GM21825 (cell line): ENCODE measurements at regions not wholly inside any gene's neighbourhood (a gene's known extent, or its start where the extent isn't known, plus 50 kb on each side); places are given as distances from the start of the nearest gene placed in this dataset.
"Not testable (repeated sequence)": the region's sequence is repeated elsewhere in the genome, so short reads cannot be mapped to it uniquely, and the experiment has no call there.

Source experiments
- ATAC-seq: cut with Tn5 transposase; IDR thresholded peaks from one replicate; pipeline ENCODE4 v1.9.1; 2021; ENCODE audit warnings: mild to moderate bottlenecking, moderate library complexity; ENCODE audit not compliant: unreplicated experiment

DNA sequence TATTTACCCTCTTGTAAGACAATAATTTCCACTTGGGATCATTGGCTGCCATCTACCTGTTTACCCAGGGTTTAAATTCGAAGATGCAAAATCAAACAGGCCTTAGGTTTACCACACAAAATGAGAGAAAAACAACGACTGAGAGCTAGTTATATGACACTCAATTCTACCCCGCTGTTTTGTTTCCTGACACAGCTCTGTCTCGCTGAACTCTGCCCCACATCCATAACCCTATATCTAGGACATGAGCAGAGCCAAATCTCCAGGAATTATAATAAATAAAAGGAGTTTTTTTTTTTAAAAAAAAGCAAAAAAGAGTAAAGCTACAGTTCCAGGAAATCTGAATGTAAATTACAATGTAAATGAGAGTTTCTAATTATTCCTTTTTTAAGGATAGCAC is 165.4 kb upstream of the NR2F2 start:
- no peak for ATAC-seq

DNA sequence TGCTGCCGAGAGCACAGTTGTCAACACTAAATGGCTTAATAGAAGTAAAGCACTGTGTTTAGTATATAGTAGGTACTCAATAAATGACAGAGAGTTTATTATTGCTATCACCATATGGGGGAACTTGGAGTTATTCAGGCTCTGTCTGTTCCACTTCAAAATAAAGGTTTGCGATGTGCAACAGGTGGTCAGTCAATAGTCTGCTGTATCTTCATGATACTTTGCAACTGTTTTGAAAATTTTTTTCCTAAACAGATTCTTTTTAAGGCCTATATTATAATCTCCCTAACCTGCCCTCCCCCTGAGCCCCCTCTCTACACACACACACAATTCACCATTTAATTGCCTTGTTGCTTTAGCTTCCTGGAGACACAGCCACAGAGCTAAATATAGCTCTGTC is 164.7 kb upstream of the NR2F2 start:
- no peak for ATAC-seq

DNA sequence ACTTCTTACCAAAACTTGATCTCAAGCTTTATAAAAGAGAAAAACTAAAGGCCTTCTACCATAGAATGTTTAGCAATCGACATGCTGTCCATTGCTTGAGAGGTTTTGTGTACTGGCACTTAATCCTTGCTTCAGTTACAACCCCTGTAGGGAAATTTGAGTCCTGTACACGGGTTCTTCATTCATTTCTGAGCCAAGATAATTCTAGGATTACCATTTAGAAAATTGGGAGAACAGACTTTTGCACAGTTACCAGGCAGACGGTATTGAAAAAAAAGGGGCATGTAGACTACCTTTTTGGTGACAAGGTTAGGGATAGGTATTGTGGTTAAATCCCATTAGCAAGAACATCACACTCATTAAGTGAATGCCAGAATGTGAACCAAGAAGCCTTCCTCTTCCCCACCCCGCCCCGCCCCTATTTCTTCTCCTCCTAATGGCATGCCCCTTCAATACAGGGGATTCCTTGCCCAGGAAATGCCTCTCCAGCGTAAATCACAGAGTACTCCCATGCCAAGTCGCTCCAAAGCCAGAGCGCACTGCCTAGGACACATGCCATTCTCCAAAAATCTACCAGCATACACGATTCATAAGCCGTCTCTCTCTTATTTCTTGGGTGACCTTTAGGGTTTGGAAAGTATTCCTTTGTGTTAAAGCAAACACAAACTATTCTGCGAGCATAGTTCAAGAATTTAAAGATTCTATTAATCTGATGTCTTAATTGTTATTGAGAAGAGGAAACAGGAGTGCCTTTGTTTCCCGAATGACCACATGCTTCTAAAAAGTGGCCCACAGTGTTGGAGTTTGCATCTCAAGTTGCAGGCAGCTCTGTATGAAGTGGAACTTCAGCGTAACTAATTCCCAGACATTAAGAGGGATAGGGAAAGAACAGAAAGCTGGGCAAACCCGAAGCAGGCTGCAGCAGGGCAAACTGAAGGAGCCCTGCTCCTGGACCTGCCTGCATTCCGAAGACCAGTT is 164.0 kb upstream of the NR2F2 start:
- no peak for ATAC-seq

DNA sequence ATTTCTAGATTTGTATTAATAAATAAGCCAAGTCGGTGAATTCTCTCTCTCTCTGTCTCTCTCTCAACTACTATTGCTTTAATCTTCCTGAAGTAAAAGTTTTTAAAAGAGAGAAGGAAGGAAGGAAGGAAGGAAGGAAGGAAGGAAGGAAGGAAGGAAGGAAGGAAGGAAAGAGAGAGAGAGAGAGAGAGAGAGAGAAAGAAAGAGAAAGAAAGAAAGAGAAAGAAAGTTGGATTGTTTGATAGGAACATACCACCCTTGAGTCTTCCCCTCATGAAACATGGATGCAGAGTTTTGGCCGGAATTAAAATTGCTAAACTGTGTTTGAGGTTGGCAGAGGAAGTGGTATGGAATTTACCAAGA is 159.9 kb upstream of the NR2F2 start:
- ATAC-seq, result not testable (repeated sequence)

DNA sequence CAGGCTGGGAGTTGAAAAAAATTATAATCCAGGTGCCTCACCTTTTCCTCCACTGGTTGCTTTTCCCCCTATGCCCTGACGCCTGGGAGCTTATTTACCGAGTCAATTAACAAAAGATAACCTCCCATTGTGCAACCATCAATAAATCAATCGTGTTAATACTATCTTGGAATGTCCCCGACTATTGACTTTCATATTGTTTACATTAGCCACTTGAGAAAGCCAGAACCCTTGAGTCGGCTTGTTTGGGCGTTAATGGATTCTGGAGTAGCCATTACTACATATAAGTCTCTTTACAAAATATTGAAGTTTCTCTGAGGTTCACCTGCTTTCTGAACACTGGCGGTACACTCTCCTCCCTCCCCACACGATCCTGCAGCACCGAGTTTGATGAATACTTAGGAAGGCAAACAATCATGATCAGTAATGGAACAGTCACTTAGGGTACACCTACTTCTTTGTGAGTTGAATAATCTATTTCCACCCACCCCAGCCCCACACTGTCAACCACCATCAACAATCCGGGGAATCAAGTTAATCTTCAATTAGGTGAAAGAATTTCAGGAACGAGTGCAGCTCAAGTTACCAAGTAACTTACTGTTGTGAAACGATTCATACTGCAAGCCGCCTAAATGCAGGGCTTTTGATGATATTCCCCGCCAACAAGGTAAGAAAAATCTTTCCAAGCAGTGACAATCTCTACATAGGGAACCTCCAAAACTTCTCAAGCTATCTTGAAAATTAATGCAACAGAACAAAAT is 159.3 kb upstream of the NR2F2 start:
- ATAC-seq, result no peak

DNA sequence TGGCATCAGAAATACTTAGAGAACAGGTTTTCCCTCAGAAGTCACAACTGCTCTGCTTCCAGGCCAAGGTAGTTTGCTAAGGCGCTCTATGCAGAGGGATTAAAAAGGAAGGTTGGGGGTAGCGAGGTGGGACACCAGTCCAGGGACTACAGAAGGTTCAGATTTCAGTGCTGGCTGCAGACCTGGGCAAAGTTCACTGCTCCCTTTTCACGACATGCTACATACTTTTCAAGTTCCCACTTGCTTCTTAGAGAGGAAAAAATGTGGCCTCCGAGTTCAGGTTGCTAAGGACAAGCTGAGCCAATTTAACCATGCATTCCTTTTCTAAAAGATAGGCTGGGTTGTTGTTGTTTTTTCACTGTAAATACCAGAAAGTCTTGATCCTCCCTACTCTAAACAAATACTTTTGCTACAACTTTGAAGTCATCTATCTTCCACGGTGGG is 158.6 kb upstream of the NR2F2 start:
- no peak for ATAC-seq

DNA sequence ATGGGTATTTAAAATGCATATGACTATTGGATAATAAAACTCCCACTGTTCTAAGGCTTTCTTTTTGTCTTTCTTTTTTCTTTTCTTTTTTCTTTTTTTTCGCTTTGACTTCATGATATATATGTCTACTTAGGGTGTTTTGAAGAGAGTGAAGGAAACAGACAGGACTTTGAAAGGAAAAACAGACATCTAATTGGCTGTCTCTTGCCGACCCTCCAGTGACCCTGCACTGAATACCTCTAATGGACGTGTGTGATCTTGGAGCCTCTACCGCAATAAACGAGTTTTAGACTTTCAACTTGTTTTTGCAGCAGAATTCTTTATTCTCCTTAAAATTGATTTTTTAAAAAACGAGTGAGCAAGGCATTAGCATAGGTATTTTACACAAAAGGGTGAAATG is 158.1 kb upstream of the NR2F2 start:
- no peak for ATAC-seq

DNA sequence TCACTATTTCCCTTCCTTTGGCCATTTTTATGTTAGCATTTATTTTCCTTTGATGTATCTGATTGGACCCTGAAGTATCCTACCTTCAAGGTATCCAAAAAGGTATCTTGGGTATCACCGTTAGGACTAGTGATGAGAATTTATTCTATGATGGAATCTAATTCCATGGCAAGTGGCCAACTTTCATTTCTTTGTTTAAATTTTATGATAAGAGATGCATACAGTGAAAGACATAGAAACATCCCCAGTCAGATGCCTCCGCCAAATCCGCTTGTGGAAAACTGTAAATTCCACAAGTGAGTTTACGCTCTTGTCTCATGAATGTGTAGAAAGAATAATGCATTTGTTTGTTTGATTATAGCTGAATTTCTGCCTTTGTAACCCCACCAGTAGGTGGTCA is 153.7 kb upstream of the NR2F2 start:
- ATAC-seq, result no peak

DNA sequence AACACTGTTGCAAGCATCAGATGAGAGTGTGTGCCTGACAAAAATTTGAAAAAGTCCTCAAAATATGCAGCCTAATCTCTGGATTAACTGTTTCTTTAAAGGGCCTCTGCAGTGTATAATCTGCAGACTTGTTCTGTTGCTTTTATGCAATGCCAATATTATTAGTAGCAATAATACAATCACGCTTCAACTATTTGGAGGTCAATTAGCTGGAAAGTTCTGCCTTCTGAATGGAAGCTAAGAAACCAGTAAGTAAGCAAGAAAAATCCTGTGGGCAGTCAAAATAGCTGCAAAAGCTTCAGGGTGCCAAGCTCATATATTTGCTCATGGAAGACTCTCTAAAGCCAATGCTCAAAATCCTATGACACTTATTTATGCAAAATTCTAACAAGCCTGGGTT is 153.2 kb upstream of the NR2F2 start:
- ATAC-seq, result no peak

DNA sequence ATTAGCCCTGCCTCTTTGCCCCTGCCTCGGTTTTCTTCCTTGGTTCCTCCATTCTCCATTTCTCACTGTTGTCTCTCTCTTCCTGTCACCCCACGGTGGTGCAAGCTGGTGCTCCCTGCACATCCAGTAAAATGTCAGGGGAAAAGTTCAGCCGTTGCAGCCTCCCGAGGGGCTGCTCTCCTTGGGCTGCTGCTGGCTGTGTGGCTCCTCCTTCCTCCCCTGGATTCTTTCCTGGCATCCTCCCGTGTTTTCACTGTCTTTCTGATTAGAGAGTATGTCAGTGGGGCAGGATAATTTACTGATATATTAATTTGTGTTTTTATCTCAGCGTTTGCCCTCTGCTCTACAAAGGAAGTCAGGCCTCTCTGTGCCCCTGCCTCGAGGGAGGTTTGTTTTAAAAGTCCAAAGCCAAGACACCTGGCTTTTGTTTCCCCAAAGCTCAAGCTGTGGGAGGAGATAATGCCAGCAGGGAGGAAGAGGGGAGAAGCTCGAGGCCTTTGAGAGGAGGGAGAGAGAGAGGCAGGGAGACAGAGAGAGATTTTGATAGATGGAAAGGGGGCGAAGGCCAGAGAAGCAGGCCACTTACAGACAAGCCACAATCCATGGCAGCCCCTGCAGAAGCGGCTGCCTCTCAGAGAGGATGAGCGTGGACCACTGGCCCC is 150.3 kb upstream of the NR2F2 start:
- no peak for ATAC-seq

DNA sequence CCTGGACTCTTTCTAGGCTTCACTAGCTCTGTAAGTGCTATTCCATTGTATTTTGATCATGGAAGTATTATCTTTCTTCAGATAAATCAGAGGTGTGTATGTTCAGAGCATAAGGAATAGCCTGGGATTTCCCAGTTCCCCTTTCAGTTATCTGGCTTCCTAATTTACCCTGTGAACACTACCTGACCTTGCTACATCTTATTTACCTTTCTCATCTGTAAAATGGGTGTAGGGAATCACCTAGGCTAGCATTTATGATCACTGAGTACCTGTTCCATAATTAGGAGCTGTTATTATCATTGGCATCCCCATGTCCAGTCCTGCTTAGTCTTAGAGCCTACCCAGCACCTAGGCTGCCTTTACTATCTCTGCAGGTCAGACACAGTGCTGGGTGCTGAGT is 149.3 kb upstream of the NR2F2 start:
- ATAC-seq, result no peak

DNA sequence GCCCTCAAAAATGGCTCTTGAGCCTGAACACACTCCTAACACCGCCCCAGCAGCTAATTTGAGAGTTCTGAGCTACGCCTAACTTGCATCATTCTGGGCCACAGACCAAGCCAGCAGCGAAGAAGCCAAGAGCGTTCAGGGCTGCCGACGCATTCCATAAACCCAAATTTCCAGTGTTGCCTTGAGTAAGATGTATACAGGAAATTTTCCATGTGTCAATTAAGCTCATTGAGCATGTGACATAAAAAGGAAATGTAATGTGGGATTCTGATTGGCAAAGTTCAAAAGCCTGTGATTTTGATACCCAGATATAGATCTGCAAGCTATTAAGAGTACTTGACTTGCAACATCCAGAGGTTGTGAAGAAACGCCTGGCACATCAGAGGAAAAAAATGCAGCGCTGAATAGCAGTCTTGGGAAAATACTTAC is 148.6 kb upstream of the NR2F2 start:
- no peak for ATAC-seq

DNA sequence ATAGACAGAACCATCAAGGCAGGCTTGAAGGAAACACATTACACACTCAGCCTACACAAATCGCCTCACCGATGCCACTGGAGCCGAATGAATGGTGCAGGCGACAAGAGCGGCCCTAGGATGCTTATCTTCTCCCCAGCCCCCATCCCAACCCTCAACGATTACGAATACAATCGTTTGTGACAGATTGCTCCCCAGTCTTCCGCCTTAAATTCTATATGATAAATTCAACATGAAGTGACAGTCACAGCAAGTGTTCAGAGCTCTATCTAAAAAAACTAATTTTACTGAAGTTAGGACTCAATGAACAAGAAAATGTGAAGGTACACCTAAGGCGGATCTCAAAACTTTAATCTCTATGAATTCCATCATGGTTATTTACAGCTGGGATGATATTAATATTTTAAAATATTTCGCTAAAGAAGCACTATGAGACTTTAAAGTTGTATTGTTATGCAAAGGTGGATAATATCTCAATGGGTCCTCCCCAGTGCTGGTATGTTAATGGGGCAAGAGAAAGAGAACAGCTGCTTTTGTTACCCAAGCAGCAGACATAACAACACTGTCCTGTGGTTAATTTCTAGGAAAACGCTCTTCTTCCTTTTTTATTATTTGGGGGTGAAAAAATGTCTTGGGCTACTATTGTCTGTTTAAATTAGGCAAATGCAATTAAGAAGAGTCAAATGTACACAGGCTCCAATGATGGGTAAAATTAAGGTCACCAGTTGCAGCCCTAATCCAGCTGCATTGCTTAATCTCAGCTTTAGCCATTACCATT is 147.6 kb upstream of the NR2F2 start:
- ATAC-seq, result no peak

DNA sequence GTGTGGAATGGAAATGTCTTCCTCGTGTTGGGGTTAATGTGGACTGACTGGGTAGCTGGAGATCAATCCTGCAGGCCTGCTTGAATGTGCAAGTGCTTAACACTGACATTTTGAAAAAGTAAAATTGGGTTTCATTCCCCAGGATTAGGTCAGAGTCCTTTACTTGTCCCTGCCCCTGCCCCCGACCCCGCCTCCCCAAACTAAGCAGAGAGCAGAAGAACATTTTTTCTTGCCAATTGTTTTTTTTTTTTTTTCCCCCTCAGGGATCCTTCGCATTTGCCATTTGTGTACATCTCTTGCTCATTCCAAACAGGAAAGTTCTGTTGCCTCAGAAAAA is 147.0 kb upstream of the NR2F2 start:
- no peak for ATAC-seq

DNA sequence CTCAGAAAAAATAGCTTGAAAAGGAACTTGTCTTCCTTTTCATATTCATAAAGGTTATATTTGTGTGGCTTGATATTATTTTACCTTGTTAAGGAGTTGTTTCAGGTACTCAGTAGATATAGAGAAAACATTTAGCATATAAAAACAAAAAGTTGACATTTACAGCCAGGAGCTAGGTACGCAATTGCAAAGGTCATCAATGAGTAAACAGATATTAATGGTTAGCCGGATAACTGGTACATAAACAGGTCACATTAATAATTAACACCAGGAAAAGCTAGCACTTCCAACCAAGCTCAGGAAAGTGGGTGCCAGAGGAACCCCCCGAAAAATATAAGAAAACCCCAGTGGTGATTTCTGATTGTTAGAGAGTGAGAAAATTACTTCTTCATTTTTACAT is 146.6 kb upstream of the NR2F2 start:
- no peak for ATAC-seq

DNA sequence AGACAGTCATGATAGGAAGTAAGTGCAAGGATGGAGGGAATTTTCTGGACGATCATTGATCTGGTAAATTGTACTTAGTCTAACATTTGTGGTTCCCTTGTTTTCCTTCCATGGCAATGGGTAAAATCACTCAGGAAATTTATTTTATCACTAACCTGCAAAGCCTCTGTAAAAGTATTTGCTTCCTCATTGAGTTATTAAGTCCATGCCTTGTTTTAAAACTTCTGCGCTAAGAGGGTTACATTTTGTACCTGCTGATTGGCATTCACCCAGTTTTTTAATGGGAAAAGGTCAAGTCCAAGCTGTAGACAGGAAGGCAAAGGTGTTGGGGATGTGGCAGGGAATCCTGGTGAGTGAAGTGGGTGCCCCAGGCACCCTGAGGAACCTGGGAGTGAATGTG is 146.2 kb upstream of the NR2F2 start:
- no peak for ATAC-seq

DNA sequence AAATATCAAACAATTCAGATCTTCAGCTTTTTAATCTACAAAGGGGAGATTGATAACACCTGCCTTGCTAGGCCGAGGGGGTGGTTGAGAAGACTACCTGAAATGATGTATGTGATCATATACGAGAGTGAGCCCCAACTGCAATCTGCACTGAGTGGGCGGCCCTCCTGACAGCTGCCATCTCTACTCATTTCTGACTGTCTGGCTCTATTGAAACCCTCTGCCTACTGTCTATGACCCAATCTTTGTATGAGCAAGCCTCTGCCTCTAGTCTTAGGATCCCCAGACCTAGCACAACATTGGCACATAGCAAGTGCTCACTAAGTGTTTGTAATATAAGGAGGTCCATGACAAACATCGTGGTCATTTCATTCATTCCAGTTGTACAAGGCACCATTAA is 144.4 kb upstream of the NR2F2 start:
- no peak for ATAC-seq

DNA sequence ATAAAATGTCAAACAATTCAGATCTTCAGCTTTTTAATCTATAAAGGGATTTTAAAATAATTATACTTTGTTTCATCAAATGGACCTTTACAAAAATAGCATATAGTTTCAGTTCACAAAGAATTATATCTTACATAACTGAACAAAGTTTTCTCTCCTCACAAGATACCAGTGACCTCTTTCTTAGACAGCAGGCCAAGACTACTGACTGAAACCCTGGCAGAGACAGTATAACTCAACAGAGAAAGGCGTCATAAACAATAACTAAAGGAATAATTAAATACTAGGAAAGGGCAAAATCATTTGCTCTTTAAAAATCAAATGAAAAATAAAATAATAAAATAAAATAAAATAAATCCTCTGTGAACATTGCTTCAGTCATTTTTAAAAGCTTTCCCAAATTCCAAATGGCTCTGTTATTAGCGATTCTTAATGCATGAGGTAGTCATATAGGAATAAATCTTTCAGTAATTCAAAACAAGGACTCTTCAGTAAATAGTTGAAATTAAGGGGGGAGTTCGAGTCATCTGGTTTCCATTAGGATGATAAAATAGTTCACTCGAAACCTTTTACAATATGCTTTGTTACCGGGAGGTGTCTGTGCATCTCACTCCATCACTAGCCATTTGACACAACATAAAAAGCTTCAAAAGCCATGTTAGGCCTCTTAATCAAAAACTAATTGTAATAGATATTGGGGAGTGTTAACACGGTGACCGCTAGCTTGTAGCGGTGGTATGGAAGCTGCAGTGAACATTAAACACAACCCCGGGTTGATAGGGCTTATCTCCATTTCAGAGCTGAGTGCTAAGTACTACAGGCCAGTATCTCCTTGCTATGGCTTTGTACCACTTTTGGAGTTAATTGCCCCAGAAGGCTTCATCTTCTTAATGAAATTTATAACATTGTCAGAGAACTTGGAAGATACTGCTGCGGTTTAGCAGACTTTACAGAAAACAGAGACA is 142.9 kb upstream of the NR2F2 start:
- no peak for ATAC-seq

DNA sequence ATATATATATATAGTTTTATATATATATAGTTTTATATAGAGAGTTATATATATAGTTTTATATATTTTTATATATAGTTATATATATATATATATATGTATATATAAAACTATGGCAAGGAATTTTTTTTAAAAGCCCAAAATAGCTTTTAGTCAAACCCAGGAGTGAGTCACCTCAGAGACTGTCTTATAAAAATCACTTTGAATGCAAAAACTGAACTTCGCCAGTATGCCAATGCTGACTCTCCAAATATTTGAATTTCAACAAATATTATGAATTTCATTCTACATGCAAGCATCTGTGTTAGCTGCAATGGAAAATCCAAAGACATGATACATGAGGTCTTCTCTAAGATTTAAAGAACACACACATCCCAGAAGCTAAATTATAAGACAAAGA is 132.8 kb upstream of the NR2F2 start:
- ATAC-seq, result no peak

DNA sequence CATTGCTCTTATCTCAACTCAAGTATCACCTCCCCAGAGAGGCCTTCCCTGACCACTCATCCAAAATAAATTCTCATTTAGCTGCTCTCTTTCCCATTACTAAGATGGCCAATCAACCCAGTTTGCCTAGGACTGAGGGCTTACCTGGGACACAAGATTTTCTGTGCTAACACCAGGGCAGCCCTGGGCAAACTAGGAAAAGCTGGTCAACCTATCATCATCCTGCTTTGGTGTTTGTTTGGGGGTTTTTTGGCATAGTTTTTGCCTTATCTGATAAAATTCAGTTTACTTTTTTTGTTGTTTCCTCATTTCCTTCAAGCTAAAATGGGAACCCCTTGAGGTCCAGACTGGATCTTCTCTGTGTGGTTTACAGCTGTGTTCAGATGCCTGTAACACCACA is 131.4 kb upstream of the NR2F2 start:
- ATAC-seq, result no peak
